GM21825 (cell line): ENCODE measurements at regions not wholly inside any gene's neighbourhood (a gene's known extent, or its start where the extent isn't known, plus 50 kb on each side); places are given as distances from the start of the nearest gene placed in this dataset.

Experiments used
- ATAC-seq: cut with Tn5 transposase; IDR thresholded peaks from one replicate; pipeline ENCODE4 v1.9.1; 2021; ENCODE audit warnings: mild to moderate bottlenecking, moderate library complexity; ENCODE audit not compliant: unreplicated experiment

GRCh38 chr5:89443508-89443907 is 560.5 kb upstream of the MEF2C start:
- no peak for ATAC-seq

- ATAC-seq = no peak
These were observed 559.0 kb upstream of the MEF2C start for GRCh38 chr5:89441965-89442364.

GRCh38 chr5:89440670-89441069 is 557.7 kb upstream of the MEF2C start:
- no peak for ATAC-seq

GRCh38 chr5:89437450-89438435 is 554.8 kb upstream of the MEF2C start:
- ATAC-seq = no peak

- ATAC-seq = no peak
These were observed 553.5 kb upstream of the MEF2C start for GRCh38 chr5:89436464-89436863.

- ATAC-seq = peak; percentile 85
These were observed 552.4 kb upstream of the MEF2C start for GRCh38 chr5:89435347-89435746.

- ATAC-seq = no peak
These were observed 545.6 kb upstream of the MEF2C start for GRCh38 chr5:89428624-89429023.

GRCh38 chr5:89425062-89425461 is 542.1 kb upstream of the MEF2C start:
- ATAC-seq = no peak

GRCh38 chr5:89421035-89421434 is 538.1 kb upstream of the MEF2C start:
- no peak for ATAC-seq

- ATAC-seq = no peak
These were observed 535.6 kb upstream of the MEF2C start for GRCh38 chr5:89418407-89419085.

- ATAC-seq = no peak
These were observed 535.0 kb upstream of the MEF2C start for GRCh38 chr5:89417990-89418389.

- no peak for ATAC-seq
These were observed 534.5 kb upstream of the MEF2C start for GRCh38 chr5:89417515-89417914.

- no peak for ATAC-seq
These were observed 528.9 kb upstream of the MEF2C start for GRCh38 chr5:89411891-89412290.

GRCh38 chr5:89407054-89407453 is 524.1 kb upstream of the MEF2C start:
- no peak for ATAC-seq

GRCh38 chr5:89401659-89402058 is 518.7 kb upstream of the MEF2C start:
- no peak for ATAC-seq

- no peak for ATAC-seq
These were observed 518.0 kb upstream of the MEF2C start for GRCh38 chr5:89401012-89401411.

GRCh38 chr5:89399548-89399947 is 516.6 kb upstream of the MEF2C start:
- ATAC-seq = no peak

GRCh38 chr5:89397096-89397495 is 514.1 kb upstream of the MEF2C start:
- peak; percentile 87 for ATAC-seq

GRCh38 chr5:89396278-89396954 is 513.4 kb upstream of the MEF2C start:
- peak; percentile 61 for ATAC-seq

- ATAC-seq = no peak
These were observed 512.1 kb upstream of the MEF2C start for GRCh38 chr5:89395111-89395510.

- ATAC-seq = no peak
These were observed 505.9 kb upstream of the MEF2C start for GRCh38 chr5:89388872-89389271.
